Trophoblast cell (in vitro differentiated cells and primary cell): ENCODE measurements at regions not wholly inside any gene's neighbourhood (a gene's known extent, or its start where the extent isn't known, plus 50 kb on each side); places are given as distances from the start of the nearest gene placed in this dataset.

ENCODE experiments used
- DNase-seq, 2 donors: peaks; one replicate each; pipeline ENCODE4 v3.0.0-alpha.2; 2016
- H2AFZ ChIP-seq: 2 replicates; pipeline ENCODE4 v1.6.1; 2013; ENCODE audit warnings: low read length, moderate library complexity, mild to moderate bottlenecking; ENCODE audit not compliant: insufficient read depth, poor library complexity
- H2AK5ac ChIP-seq: 2 replicates; pipeline ENCODE4 v1.6.1; 2013; ENCODE audit warnings: mild to moderate bottlenecking, low read length
- H2BK120ac ChIP-seq: 2 replicates; pipeline ENCODE4 v1.6.1; 2013; ENCODE audit warnings: low read length, mild to moderate bottlenecking, moderate library complexity; ENCODE audit not compliant: insufficient read depth, poor library complexity
- H2BK12ac ChIP-seq: 2 replicates; pipeline ENCODE4 v1.6.1; 2013; ENCODE audit warnings: mild to moderate bottlenecking, low read length, moderate library complexity
- H2BK5ac ChIP-seq: 2 replicates; pipeline ENCODE4 v1.6.1; 2013; ENCODE audit warnings: low read length, low read depth, moderate library complexity, mild to moderate bottlenecking; ENCODE audit not compliant: poor library complexity
- H3K14ac ChIP-seq: 2 replicates; pipeline ENCODE4 v1.6.1; 2013; ENCODE audit warnings: mild to moderate bottlenecking, low read length
- H3K18ac ChIP-seq: 2 replicates; pipeline ENCODE4 v1.6.1; 2013; ENCODE audit warnings: mild to moderate bottlenecking, low read length
- H3K23ac ChIP-seq: 2 replicates; pipeline ENCODE4 v1.6.1; 2013; ENCODE audit warnings: low read length
- H3K27ac ChIP-seq: 2 replicates; pipeline ENCODE4 v1.5.1; 2013; ENCODE audit warnings: low read depth, mild to moderate bottlenecking, inconsistent platforms, low read length, moderate library complexity
- H3K27me3 ChIP-seq: 2 replicates; pipeline ENCODE4 v1.6.1; 2013; ENCODE audit warnings: inconsistent platforms, mild to moderate bottlenecking, low read length, moderate library complexity; ENCODE audit not compliant: insufficient read depth
- H3K36me3 ChIP-seq, 2 experiments: 1 replicate in 1 of 2; 2 replicates in 1 of 2; pipeline ENCODE4 v1.6.1; 2013; ENCODE audit warnings: low read length in 2 of 2, mild to moderate bottlenecking in 2 of 2, moderate library complexity in 1 of 2; ENCODE audit not compliant: insufficient read depth in 2 of 2, control insufficient read depth in 1 of 2
- H3K4ac ChIP-seq: 2 replicates; pipeline ENCODE4 v1.6.1; 2013; ENCODE audit warnings: low read depth, mild to moderate bottlenecking, low read length, moderate library complexity
- H3K4me1 ChIP-seq, 2 experiments: 1 replicate in 1 of 2; 2 replicates in 1 of 2; pipeline ENCODE4 v1.6.1; 2013; ENCODE audit warnings: low read length in 2 of 2, mild to moderate bottlenecking in 2 of 2, moderate library complexity in 1 of 2; ENCODE audit not compliant: insufficient read depth in 2 of 2, control insufficient read depth in 1 of 2
- H3K4me2 ChIP-seq: 2 replicates; pipeline ENCODE4 v1.6.1; 2013; ENCODE audit warnings: inconsistent platforms, mild to moderate bottlenecking, low read length, moderate library complexity
- H3K4me3 ChIP-seq: 2 replicates; pipeline ENCODE4 v1.5.1; 2013; ENCODE audit warnings: mild to moderate bottlenecking, low read depth, low read length, inconsistent platforms
- H3K79me1 ChIP-seq: one replicate; pipeline ENCODE4 v1.6.1; 2013; ENCODE audit warnings: low read length
- H3K79me2 ChIP-seq: 2 replicates; pipeline ENCODE4 v1.6.1; 2013; ENCODE audit warnings: low read length, mild to moderate bottlenecking; ENCODE audit not compliant: control insufficient read depth, insufficient read depth, poor library complexity
- H3K9ac ChIP-seq: 2 replicates; pipeline ENCODE4 v1.6.1; 2013; ENCODE audit warnings: mild to moderate bottlenecking, low read length
- H3K9me3 ChIP-seq: 2 replicates; pipeline ENCODE4 v1.6.1; 2013; ENCODE audit warnings: low read depth, mild to moderate bottlenecking, control low read depth, inconsistent platforms, low read length; ENCODE audit not compliant: insufficient read depth
- H4K12ac ChIP-seq: 2 replicates; pipeline ENCODE4 v1.6.1; 2013; ENCODE audit warnings: low read depth, mild to moderate bottlenecking, low read length, moderate library complexity
- H4K8ac ChIP-seq: 2 replicates; pipeline ENCODE4 v1.6.1; 2013; ENCODE audit warnings: low read depth, mild to moderate bottlenecking, low read length, moderate library complexity
- H4K91ac ChIP-seq: one replicate; pipeline ENCODE4 v1.6.1; 2013; ENCODE audit warnings: low read depth, mild to moderate bottlenecking, low read length, moderate library complexity
- WGBS: extraction: QIAGEN DNeasy Blood & Tissue Kit; methylation state at CpG from one replicate; pipeline ENCODE4 v1.1.7; 2013; ENCODE audit warnings: missing lambda C conversion rate; ENCODE audit not compliant: insufficient read length, insufficient coverage; ENCODE audit errors: extremely low coverage; 5-methylcytosine and 5-hydroxymethylcytosine counted together

DNA sequence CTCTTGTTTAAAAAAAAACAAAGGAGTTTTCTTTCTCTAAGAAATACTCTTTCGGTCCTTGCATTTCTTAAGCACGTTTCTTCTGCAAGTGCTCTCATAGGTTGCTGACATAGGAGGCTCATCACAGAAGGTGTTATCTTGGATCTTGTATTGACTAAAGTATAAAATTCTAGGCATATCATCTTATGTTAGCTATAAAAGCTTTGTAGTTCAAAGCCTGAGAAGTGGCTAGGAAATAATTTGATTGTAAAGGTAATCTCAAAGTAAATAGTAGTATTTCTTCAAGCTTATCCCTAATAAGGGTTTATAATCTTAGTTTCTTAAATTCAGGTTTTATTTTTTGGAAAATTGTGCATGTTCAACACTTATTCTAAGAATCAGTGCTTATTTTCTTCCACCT lies 778.9 kb downstream of the TMTC2 start:
- no peak overlapping the region for H3K27ac ChIP-seq
- no peak overlapping the region for H3K14ac ChIP-seq
- DNase-seq: no peak
- no peak overlapping the region for H2BK5ac ChIP-seq
- H3K79me1 ChIP-seq: no peaks in the 10 kb centered on the region
- H3K4me1 ChIP-seq: no peaks in the 10 kb centered on the region
- H2AK5ac ChIP-seq: no peak overlapping the region
- no peak overlapping the region for H3K9ac ChIP-seq
- no peak overlapping the region for H3K4me3 ChIP-seq
- H3K23ac ChIP-seq: no peak overlapping the region
- H2AFZ ChIP-seq: no peak overlapping the region
- H2BK12ac ChIP-seq: no peak overlapping the region
- no peak overlapping the region for H3K4ac ChIP-seq
- no peaks in the 10 kb centered on the region for H3K79me2 ChIP-seq
- no peak overlapping the region for H2BK120ac ChIP-seq
- no peaks in the 10 kb centered on the region for H3K36me3 ChIP-seq
- no peak overlapping the region for H4K12ac ChIP-seq
- WGBS: no CpG with 5 or more reads among the region's 2 CpGs
- H3K9me3 ChIP-seq: no peaks in the 10 kb centered on the region
- no peak overlapping the region for H3K18ac ChIP-seq
- no peaks in the 10 kb centered on the region for H3K27me3 ChIP-seq
- no peak overlapping the region for H3K4me2 ChIP-seq
- H4K8ac ChIP-seq: no peak overlapping the region
- no peak overlapping the region for H4K91ac ChIP-seq

DNA sequence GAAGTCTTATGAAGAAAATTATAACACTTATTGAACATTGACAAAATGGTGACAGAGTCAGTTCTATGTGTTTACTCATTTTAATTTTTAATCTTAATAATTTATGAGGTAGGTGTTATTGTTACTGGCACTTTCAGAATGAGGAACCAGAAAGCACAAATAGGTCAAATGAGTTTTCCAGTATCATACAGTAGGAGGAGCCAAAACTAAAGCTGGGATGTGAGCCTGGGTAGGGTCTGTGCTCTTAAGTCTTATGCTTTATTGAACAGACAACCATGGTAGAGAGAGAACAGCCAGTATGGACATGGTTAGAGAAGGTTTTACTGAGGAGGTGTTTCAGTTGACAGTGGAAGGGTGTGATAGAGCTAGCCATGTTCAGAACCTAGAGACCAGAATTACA lies 775.7 kb downstream of the TMTC2 start:
- no peaks in the 10 kb centered on the region for H3K79me2 ChIP-seq
- H2AFZ ChIP-seq: no peak overlapping the region
- no peaks in the 10 kb centered on the region for H3K9me3 ChIP-seq

DNA sequence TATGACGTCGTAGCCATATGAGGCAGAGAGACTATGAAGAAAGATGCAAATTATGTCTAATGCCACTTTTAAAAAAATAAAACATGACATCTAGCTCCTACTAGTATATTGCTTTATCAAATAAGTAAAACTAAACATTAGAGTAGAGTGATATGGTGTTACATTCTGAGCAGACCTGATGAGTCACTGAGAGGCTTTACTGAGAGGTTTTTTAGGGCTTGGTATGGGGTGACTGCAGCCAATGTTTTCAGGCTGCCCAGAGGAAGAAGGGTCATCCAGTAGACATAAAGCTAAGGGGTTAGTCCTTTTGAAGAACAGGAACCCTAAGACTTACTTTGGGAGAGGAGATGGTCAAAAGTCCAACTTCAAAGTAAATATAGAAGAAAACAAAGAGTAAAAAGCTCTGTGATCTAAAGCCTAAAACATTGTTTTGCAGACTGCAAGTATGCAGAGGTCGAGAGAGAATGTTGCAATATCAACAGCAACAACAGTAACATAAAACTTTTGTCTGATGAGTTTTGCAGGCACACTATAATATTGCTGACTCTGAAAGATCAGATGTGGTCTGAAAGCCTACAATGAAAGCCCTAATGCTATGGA lies 774.7 kb downstream of the TMTC2 start:
- WGBS: no CpG with 5 or more reads among the region's 3 CpGs

More for the DNA sequence above, 775.7 kb downstream of the TMTC2 start:
- no peak overlapping the region for H2BK5ac ChIP-seq
- H3K27ac ChIP-seq: no peak overlapping the region
- no peak for DNase-seq
- no peak overlapping the region for H2BK120ac ChIP-seq
- H3K23ac ChIP-seq: no peak overlapping the region
- no peak overlapping the region for H3K4ac ChIP-seq
- H3K36me3 ChIP-seq: no peaks in the 10 kb centered on the region
- no peak overlapping the region for H2AK5ac ChIP-seq
- H4K12ac ChIP-seq: no peak overlapping the region
- no peak overlapping the region for H3K9ac ChIP-seq
- no peak overlapping the region for H3K4me2 ChIP-seq
- H3K79me1 ChIP-seq: no peaks in the 10 kb centered on the region
- H4K91ac ChIP-seq: no peak overlapping the region
- H3K14ac ChIP-seq: no peak overlapping the region
- no peaks in the 10 kb centered on the region for H3K27me3 ChIP-seq
- no peak overlapping the region for H3K4me3 ChIP-seq
- H3K18ac ChIP-seq: no peak overlapping the region
- no peaks in the 10 kb centered on the region for H3K4me1 ChIP-seq
- no peak overlapping the region for H4K8ac ChIP-seq
- H2BK12ac ChIP-seq: no peak overlapping the region

DNA sequence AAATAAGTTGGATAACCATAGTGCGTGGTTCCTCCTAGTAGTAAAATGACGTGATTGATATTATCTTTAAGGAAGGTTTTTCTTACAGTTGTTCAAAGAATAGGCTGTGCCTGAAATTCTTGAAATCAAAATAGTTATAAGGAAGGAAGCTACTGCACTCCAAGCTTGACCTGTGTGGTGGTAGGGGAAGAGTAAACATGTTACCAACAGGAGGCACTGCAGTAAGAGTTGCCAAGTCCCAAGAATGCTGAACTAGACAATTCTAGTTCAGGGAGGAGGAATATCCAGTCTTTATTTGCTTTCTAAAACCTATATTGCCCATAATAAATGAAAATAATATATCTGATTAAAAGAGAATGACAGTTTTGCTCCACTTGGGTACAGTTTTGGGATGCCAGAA lies 764.5 kb downstream of the TMTC2 start:
- no peaks in the 10 kb centered on the region for H3K9me3 ChIP-seq
- no peak overlapping the region for H3K14ac ChIP-seq
- no CpG with 5 or more reads among the region's 2 CpGs for WGBS
- H2AK5ac ChIP-seq: no peak overlapping the region
- no peak overlapping the region for H4K8ac ChIP-seq
- no peaks in the 10 kb centered on the region for H3K4me1 ChIP-seq
- H3K18ac ChIP-seq: no peak overlapping the region
- H4K12ac ChIP-seq: no peak overlapping the region
- H3K4ac ChIP-seq: no peak overlapping the region
- H3K79me2 ChIP-seq: no peaks in the 10 kb centered on the region
- H3K27ac ChIP-seq: no peak overlapping the region
- no peak overlapping the region for H3K9ac ChIP-seq
- H3K4me2 ChIP-seq: no peak overlapping the region
- no peaks in the 10 kb centered on the region for H3K27me3 ChIP-seq
- no peak overlapping the region for H2BK12ac ChIP-seq
- no peak overlapping the region for H2BK120ac ChIP-seq
- no peak overlapping the region for H3K23ac ChIP-seq
- DNase-seq: no peak
- no peaks in the 10 kb centered on the region for H3K36me3 ChIP-seq
- H3K79me1 ChIP-seq: no peaks in the 10 kb centered on the region
- no peak overlapping the region for H3K4me3 ChIP-seq
- no peak overlapping the region for H2AFZ ChIP-seq
- no peak overlapping the region for H4K91ac ChIP-seq
- H2BK5ac ChIP-seq: no peak overlapping the region

More for the DNA sequence above, 774.7 kb downstream of the TMTC2 start:
- H3K79me1 ChIP-seq: no peaks in the 10 kb centered on the region
- no peaks in the 10 kb centered on the region for H3K27me3 ChIP-seq
- no peak overlapping the region for H3K4me2 ChIP-seq
- H3K79me2 ChIP-seq: no peaks in the 10 kb centered on the region
- no peak overlapping the region for H3K4me3 ChIP-seq
- H3K9me3 ChIP-seq: no peaks in the 10 kb centered on the region
- no peak overlapping the region for H3K18ac ChIP-seq
- H2BK12ac ChIP-seq: no peak overlapping the region
- no peak overlapping the region for H4K91ac ChIP-seq
- H4K12ac ChIP-seq: no peak overlapping the region
- no peak overlapping the region for H2BK5ac ChIP-seq
- H2AK5ac ChIP-seq: no peak overlapping the region
- H2AFZ ChIP-seq: no peak overlapping the region
- no peaks in the 10 kb centered on the region for H3K4me1 ChIP-seq
- no peak for DNase-seq
- H3K36me3 ChIP-seq: no peaks in the 10 kb centered on the region
- no peak overlapping the region for H2BK120ac ChIP-seq
- H3K23ac ChIP-seq: no peak overlapping the region
- no peak overlapping the region for H4K8ac ChIP-seq
- no peak overlapping the region for H3K4ac ChIP-seq
- no peak overlapping the region for H3K14ac ChIP-seq
- no peak overlapping the region for H3K27ac ChIP-seq
- no peak overlapping the region for H3K9ac ChIP-seq
